ENCODE measurements at regions not wholly inside any gene's neighbourhood (a gene's known extent, or its start where the extent isn't known, plus 50 kb on each side); places are given as distances from the start of the nearest gene placed in this dataset.

DNA sequence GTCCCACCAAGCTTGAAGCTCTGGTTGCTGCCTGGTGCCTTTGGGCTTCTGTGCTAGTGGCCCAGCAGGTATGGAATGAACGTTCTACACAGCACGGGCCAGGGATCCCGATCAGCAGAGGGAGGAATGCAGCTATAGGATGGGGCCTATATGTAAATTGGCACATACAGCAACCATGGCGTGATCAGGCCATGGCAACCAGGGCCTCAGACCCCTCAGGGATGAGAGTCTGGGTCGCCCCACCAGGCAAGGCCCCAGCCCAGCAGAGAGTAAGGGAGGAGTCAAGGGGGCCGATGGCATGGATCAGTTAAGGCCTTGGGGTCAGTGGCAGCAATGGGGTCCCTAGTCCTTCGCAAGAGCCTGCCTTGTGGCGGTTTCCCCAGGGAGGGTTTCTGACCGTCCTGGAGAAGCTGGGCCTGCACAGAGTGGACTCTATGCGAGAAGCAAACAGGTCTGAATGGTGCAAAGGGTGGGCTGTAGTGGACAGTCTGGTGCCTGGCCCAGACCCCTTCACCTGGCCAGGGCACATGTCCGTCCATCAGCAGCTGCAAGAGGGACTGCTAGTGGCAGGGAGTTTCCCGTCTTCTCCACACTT, 98.2 kb upstream of the SLC22A11 start:
- DNase-seq, result no peak

DNA sequence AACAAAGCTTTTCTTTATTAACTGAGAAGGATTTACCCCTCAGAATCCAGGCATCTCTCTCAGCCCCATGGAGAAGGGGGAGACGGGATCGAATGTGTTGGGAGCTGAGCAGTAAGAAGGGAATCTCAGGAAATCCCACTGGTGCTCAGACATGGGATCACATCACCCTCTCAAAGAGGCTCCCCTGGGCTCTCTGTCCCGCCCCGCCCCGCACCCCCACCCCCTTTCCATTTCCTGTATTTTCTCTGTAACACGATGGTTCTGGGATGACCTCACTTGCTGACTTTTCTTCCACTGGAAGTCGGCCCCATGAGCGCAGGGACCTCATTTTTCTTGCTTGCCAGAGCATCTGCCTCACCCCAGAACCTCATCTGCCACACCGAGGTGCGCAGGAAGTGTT, 96.7 kb upstream of the SLC22A11 start:
- no peak for DNase-seq

DNA sequence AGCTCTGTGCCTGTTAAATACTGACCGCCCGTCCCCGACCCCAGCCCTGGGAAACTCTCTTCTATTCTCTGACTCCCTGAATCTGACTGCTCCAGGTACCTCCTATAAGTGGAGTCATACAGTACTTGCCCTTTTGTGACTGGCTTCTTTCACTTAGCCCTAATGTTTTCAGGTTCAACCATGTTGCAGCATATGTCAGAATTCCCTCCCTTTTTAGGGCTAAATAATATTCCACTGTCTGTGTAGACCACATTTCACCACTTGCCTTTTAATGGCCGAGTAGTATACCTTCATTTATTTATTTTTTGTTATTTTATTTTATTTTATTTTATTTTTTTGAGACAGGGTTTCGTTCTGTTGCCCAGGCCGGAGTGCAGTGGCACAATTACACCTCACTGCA, 96.1 kb upstream of the SLC22A11 start:
- DNase-seq, result no peak

DNA sequence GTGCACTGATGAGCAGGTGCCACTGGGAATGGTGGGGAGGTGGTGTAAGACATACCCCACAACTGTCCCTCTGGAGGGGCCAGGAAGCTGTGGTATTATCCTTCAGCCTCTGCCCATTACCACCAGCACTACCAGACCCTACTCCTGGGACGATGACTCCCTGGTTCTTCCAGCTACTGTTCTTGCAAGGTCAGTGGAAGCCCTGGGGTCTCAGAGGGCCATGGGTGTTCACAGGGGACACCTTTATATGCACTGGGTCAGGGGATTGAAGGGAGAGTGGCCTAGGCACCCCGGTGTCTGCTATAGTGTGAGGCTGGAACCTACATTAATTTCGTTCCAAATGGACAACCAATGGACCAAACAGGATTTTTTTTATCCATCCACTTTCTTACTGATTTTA, 94.7 kb upstream of the SLC22A11 start:
- no peak for DNase-seq

DNA sequence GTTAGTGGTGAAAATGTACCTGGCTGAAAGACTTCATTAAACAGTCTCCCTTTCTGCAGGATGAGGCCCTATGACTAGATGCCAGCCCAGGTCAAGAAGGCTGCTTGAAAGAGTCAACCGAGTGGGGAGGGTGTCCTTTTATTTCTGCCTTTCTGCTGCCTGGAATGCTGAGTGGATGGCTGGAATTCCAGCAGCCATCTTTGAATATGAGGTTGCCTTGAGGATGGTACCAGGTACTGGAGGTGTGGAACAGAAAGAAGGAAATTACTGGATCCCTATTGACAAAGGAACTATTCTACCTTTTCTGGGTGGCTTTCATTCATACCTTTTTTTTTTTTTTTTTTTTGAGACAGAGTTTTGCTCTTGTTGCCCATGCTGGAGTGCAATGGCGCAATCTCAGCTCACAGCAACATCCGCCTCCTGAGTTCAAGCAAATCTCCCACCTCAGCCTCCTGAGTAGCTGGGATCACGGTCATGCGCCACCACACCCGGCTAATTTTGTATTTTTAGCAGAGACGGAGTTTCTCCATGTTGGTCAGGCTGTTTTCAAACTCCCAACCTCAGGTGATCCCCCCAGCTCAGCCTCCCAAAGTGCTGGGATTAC, 89.5 kb upstream of the SLC22A11 start:
- no peak for DNase-seq

DNA sequence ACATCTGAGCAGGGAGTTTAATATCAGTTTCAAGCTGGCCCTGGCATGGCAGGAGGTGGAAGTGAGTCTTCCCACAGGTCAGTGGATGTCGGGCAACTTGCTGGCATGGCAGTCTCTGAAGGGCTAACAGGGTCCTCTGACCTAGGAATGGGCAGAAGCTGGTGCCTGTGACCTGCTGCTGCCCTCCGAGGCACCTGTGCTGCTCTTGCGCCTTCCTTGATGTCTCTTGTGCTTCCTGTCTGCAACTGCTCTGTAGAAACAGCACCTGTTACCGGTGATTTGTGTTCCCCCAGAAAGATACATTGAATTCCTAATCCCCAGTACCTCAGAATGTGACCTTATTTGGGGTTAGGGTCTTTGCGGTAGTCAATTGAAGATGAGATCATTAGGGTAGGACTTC, 86.5 kb upstream of the SLC22A11 start:
- no peak for DNase-seq

DNA sequence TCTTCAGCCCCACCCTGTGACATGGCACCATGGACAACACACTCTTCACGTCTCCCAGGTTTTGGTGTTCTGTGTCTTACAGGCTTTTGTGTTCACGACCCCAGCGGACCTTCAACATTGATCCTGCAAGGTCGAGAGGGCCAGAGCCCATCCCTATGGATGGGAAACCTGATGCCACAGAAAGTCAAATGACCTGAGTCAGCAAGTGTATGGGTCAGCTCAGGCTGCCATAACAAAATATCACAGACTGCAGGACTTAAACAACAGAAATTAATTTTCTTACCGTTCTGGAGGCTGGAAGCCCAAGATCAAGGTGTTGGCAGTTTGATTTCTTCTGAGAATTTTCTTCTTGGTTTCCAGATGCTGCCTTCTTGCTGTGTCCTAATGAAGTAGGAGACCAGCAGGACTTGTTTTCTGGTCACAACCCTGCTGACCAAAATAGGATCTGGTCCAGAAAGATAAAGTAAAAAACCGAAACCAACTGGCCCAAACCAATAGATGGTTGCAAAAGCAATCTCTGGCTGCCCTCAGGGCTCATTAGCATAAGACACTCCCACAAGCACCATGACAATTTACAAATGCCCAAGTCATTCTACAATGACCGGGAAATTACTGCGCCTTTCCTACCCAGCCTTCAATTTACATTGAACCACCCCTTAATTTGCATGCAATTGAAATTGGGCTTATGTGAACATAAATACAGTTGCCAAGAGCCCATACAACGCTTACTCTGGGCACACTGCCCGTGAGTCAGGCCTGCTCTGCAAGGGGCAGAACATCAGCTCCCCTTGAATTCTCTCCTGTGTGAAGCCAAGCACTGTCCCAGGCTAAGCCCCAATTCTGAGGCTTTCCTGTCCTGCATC, 82.9 kb upstream of the SLC22A11 start:
- no peak for DNase-seq

DNA sequence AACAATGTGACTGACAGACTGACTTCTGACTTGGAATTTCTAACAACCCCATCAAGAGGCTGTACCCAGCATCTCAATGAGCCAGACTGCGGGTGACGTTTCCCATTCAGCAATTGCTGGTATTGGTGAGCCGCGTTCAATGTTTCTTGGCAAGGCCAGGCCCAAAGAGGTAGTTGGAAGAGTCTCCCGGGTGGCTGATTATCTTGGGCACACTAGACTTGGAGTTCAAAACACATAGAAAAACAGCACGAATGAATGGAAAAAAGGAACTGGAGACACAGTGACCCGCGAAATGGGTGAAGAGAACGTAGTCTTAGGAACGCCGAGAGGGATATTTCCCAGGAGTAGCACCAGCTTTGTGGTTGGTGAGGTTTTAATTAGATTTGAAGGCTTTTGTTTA, 81.1 kb upstream of the SLC22A11 start:
- no peak for DNase-seq

DNA sequence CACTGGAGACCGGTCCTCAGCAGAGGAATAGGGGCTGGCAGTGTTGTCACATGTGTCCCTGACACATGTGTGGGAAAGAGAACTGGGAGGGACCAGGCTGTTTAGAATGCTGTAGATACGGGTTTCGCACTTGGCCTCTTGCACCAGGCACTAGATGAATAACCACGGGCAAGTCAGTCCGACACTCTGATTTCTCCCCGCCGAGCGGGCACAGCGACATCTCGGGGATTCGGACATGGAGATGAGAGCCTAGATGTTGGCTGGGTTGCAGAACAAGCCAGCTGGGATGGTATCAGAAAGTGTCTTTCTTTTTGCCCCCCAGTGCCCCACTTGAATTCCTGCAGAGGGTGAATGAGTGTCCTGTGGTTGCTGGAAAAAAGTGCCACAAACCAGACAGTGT, 80.6 kb upstream of the SLC22A11 start:
- no peak for DNase-seq

DNA sequence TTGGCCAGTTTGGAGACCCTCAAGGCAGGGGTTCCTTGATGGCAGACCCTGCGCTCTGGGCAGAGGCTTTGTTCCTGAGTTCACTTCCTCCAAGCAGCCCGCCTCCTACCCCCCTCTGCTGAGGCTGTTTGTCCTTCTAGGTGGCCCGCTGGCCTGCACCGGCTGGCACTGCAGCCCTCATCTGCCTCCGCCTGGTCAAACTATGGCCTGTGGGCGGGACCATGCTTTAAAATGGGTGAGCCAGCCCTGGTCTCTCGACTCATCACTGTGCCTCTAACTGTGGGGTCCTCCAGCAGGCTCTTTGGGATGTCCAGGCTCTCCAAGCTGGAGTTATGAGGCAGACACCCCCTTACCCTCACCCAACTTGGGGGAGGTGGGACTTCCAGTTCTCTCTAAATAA, 78.9 kb upstream of the SLC22A11 start:
- DNase-seq, result no peak

DNA sequence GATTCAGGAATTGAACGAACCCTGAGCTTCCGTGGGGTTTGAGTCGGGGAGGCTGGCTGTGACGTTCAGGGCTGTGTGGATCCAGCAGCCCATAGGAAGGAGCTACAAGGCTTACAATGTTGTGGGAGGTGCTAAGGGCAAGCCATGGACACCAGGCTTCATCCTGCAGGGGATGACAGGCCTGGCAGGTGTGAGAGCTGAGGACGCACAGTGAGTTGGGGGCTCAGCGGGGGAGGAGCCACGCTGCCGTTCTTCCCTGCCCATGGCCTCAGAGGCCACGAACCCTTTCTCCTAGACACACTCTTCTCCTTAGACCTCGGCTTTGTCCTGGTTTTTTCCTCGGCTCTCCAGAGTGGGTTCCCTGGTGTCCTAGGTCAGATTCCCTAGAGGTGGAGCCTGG, 78.1 kb upstream of the SLC22A11 start:
- DNase-seq, result no peak

DNA sequence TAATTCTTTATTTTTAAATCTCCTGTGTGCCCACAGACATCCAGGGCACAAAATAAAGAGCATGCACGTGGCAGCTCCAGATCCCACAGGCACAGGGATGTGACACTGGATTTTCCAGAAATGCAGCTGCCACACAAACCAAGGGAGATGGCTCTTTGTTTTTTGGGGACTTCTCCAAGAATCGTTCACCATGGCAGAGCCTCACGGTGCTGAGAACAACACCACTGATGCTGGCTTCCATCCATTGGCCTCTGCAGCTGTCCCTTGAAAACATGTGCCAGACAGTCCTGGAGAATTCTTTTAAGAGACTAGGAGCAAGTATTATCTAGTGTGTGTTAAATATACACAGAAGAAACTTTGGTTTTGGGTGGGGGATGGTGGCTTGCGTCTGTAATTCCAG, 73.2 kb upstream of the SLC22A11 start:
- no peak for DNase-seq

DNA sequence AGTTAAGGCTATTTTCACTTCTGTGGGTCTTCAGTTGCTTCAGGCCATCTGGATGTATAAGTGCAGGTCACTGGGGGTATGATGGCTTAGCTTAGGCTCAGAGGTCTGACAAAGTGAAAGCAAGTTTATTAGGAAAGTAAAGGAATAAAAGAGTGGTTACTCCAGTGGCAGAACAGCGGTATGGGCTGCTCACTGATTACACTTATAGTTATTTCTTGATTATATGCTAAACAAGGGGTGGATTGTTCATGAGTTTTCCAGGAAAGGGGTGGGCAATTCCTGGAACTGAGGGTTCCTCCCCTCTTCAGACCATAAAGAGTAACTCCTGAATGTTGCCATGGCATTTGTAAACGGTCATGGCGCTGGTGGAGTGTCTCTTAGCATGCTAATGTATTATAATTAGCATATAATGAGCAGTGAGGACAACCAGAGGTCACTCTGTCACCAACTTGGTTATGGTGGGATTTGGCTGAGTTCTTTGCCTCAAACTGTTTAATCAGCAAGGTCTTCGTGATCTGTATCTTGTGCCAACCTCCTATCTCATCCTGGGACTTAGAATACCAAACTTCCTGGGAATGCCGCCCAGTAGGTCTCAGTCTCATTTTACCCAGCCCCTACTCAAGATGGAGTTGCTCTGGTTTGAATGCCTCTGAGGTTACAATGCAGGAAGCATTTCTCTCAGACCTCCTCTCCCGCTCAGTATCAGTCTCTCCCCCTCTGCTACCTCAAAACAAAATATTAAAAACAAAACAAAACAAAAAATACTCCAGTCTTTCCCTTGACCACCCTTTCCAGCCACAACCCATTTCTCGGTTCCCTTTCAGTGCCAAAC, 71.3 kb upstream of the SLC22A11 start:
- DNase-seq, result no peak

DNA sequence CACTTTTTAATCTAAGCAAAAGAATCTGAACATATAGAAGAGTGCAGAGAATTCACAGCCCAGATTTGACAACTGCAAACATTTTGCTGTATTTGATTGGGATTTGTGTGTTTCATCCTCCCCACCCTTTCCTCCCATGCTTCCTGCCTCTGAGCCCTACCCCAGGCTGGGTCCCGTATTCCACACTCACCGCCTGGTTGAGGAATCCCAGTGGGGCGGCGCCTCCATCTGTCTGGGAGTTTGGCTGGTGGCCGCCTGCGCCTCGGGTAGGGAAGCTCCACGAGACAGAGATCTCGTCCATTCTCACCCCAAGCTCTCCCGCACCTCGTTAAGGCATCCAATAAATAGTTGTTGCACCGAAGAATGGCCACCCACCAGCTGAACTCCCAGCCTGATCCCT, 70.7 kb upstream of the SLC22A11 start:
- no peak for DNase-seq

DNA sequence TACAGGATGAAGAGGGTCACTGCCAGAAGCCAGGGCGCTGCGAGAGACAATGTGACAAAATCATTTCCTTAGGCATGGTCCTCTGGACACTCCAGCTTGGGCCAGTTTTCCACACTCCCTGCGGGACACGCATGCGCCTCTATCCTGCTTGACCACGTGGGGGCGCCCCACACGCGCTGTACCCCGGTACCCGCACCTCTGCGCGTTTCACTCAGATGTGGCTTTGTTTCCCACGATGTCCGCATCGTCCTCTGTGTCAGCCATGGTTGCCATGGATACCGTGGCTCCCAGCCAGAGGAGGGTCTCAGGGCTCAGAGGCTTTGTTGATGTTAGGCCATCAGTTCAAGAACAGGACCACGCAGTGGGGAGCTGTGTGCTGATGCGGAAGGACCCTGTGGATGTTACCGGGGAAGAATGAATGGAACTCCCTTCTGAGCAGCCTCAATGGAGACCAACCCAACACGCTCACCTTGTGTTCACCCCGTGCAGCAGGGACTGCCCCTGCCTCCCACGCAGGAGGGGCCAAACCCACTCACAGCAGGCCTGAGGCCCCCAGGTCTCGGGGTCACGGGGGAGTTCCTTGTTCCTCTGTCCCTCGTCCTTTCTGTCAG, 65.8 kb upstream of the SLC22A11 start:
- peak; percentile 61 to 66 for DNase-seq

DNA sequence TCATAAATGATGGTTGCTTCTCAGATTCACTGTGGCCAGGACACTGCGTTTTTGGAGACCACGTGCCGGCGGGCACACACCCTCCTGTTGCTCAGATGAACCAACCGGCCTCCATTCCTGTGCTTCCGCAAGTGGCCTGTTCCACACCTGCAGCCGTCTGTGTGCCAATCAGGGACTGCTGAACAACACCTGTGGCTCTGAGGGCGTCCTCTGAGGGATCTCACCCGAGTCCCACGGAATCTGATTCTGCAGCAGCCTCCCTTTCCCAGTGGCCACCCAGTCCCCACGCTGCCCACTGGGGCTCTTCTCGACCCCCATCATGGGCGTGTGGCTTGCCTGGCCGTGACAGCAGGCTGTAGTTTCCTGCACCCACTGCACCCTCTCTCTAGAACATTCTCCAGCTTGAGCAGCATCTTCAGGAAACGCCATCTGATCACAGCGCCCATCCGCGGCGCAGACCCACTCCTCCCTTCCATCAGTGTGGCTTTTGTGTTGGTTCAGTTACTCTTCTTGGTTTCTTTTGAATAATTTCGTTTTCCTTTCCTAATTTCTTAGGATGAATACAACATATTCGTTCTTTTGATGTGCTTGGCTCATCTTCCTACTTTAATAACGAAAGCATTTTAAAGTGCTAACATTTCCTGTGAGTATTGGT, 65.1 kb upstream of the SLC22A11 start:
- DNase-seq, result peak; percentile 1 to 4

DNA sequence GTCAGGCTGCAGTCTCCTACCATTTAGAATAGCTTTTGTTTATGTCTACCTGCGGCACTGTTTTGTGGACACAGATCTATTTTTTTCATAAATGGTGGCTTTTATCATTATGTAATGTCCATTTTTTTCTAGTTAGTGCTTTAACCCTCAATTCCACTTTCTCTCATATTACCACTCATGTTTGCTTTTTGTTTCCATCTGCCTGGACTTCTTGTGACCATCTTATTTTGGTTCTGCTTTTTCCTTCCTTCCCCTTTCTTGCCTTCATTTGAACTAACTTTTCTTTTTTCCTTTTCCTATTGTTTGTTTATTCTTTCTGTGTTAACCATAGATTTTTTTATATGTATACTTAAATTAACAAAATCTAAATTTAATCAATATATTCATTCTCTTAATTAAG, 63.2 kb upstream of the SLC22A11 start:
- DNase-seq, result no peak

DNA sequence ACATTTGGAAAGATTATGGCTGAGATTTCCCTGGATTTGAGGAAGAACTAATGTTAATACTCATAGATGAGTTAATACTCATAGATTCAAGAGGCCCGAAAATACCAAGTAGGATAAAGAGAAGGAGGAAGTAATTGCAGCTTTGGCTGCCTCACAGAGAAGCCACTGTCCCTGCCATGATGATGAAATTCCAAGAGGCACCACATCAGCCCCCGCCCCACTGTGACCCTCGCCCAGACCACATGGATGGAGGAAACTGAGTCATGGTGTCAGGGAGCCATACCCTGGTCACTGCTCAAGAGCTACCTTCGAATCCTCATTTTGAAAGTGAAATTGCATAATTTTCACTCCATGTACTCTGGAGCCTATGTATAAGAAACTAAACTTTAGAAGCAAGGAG, 57.6 kb upstream of the SLC22A11 start:
- DNase-seq, result no peak

DNA sequence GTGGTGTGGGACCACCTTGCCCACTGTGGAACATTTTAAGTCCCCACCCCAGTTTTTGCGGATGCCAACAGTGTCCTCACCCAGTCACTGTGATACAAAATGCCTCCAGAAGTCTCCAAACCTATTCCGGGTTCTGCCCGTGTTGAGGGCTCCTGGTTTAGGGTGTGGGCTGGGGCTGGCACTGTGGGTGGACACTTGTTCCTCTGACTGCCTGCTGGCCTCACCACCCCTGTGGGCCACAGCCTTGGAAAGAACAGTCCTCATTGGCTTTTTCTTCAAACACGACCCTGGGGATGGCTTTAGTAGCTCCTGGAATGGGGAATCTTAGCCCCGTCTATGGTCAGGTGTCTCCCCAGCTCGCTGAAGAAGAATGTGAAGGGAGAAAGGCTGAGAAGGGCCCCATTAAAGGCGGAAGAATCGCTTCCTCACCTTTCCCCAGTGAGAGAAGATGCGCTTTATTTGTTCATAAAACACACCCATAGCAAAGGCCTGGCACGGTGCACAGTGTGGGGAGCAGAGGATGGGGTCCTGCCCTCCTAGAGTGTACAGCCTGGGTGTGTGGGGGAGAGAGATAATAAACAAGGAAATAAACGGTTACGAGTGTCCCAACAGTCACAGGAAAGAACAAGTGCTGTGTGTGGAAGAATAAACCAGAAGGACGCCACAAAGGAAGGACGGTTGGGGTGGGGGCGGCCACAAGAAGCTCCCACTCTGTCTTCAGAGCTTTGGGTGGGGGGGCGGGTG, 56.3 kb upstream of the SLC22A11 start:
- no peak for DNase-seq

DNA sequence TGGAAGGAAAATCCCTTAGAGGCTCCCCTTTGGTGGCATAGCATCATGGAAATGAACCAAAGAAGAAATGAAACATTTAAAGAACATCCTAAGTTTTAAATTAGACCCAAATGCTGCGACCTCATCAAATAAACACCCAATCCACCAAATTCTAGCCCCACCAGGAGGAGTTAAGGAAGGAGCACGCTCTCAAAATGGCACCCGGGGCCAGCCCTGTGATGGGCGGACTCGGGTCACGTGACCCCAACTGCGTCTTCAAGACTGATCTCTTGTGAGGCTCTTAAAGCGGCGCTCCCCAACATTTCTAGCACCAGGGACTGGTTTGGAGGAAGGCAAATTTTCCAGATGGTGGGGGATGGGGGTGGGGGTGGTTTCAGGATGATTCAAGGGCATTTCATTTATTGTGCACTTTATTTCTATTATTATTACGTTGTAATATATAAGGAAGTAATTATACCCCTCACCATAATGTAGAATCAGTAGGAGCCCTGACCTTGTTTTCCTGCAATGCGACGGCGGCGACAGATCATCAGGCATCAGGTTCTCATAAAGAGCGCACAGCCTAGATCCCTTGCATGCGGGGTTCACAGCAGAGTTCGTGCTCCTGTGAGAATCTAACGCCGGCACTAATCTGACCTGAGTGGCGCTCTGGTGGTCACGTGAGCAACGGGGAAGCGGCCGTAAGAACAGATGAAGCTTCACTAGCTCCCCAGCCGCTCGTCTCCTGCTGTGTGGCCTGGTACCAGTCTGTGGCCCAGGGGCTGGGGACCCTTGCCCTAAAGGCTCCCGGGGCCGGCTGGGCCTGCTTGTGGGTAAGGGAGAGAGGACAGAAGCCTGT, 55.3 kb upstream of the SLC22A11 start:
- DNase-seq, result no peak

All from activated CD4-positive, alpha-beta T cell treated with anti-CD3 and anti-CD28 coated beads, Interleukin-2, amount 50 U/mL, for 48 hours (primary cell).